H9 (cell line): ENCODE measurements at regions not wholly inside any gene's neighbourhood (a gene's known extent, or its start where the extent isn't known, plus 50 kb on each side); places are given as distances from the start of the nearest gene placed in this dataset.

Experiments
- DNase-seq: peaks from one replicate; pipeline ENCODE4 v3.0.0-alpha.2; 2017
- H2AFZ ChIP-seq: one replicate; pipeline ENCODE4 v1.6.1; 2013; ENCODE audit warnings: mild to moderate bottlenecking, low read length, control low read depth, moderate library complexity
- H2AK5ac ChIP-seq: 2 replicates; pipeline ENCODE4 v1.6.1; 2013; ENCODE audit warnings: low read length, control low read depth, mixed read lengths; ENCODE audit not compliant: insufficient read length
- H2BK120ac ChIP-seq: one replicate; pipeline ENCODE4 v1.6.1; 2013; ENCODE audit warnings: low read depth, mild to moderate bottlenecking, low read length, control low read depth, inconsistent platforms; ENCODE audit not compliant: poor library complexity, severe bottlenecking
- H2BK12ac ChIP-seq: 2 replicates; pipeline ENCODE4 v1.6.1; 2013; ENCODE audit warnings: low read length, control low read depth, mixed read lengths, low read depth; ENCODE audit not compliant: insufficient read length
- H2BK15ac ChIP-seq: 2 replicates; pipeline ENCODE4 v1.6.1; 2013; ENCODE audit warnings: low read depth, low read length, control low read depth
- H2BK20ac ChIP-seq: one replicate; pipeline ENCODE4 v1.6.1; 2013; ENCODE audit warnings: low read depth, mild to moderate bottlenecking, low read length, control low read depth, inconsistent platforms; ENCODE audit not compliant: poor library complexity, severe bottlenecking
- H2BK5ac ChIP-seq: 2 replicates; pipeline ENCODE4 v1.6.1; 2013; ENCODE audit warnings: low read length, control low read depth, mixed read lengths; ENCODE audit not compliant: insufficient read length
- H3K14ac ChIP-seq: 2 replicates; pipeline ENCODE4 v1.6.1; 2013; ENCODE audit warnings: low read length, control low read depth; ENCODE audit not compliant: insufficient read depth
- H3K18ac ChIP-seq: 2 replicates; pipeline ENCODE4 v1.6.1; 2013; ENCODE audit warnings: low read depth, mild to moderate bottlenecking, mixed read lengths, low read length, control low read depth; ENCODE audit not compliant: insufficient read length
- H3K23ac ChIP-seq: 2 replicates; pipeline ENCODE4 v1.6.1; 2013; ENCODE audit warnings: low read length, control low read depth, mixed read lengths, low read depth; ENCODE audit not compliant: insufficient read length
- H3K23me2 ChIP-seq: 2 replicates; pipeline ENCODE4 v1.6.1; 2013; ENCODE audit warnings: low read depth, mild to moderate bottlenecking, mixed read lengths, low read length, control low read depth; ENCODE audit not compliant: insufficient read length, poor library complexity, severe bottlenecking
- H3K27ac ChIP-seq: 2 replicates; pipeline ENCODE4 v1.5.1; 2013; ENCODE audit warnings: low read length, control low read depth, mixed read lengths, low read depth; ENCODE audit not compliant: insufficient read length
- H3K27me3 ChIP-seq: 2 replicates; pipeline ENCODE4 v1.6.1; 2013; ENCODE audit warnings: low read length, control low read depth, inconsistent platforms; ENCODE audit not compliant: insufficient read depth
- H3K4ac ChIP-seq: 2 replicates; pipeline ENCODE4 v1.6.1; 2013; ENCODE audit warnings: low read depth, mild to moderate bottlenecking, control low read depth, inconsistent platforms, low read length, moderate library complexity
- H3K4me1 ChIP-seq: 2 replicates; pipeline ENCODE4 v1.6.1; 2013; ENCODE audit warnings: low read length, control low read depth, inconsistent platforms; ENCODE audit not compliant: insufficient read depth
- H3K4me2 ChIP-seq: 2 replicates; pipeline ENCODE4 v1.6.1; 2013; ENCODE audit warnings: low read length, control low read depth, mixed read lengths; ENCODE audit not compliant: insufficient read length, insufficient read depth
- H3K56ac ChIP-seq: 2 replicates; pipeline ENCODE4 v1.6.1; 2013; ENCODE audit warnings: low read depth, mild to moderate bottlenecking, mixed read lengths, low read length, control low read depth; ENCODE audit not compliant: insufficient read length
- H3K79me1 ChIP-seq: 2 replicates; pipeline ENCODE4 v1.6.1; 2013; ENCODE audit warnings: low read depth, mild to moderate bottlenecking, moderate library complexity, low read length, control low read depth, inconsistent platforms; ENCODE audit not compliant: insufficient read depth, poor library complexity, severe bottlenecking
- H3K79me2 ChIP-seq: 2 replicates; pipeline ENCODE4 v1.6.1; 2013; ENCODE audit warnings: low read length, control low read depth, inconsistent platforms; ENCODE audit not compliant: insufficient read depth
- H3K9ac ChIP-seq: 2 replicates; pipeline ENCODE4 v1.6.1; 2013; ENCODE audit warnings: low read length, control low read depth, mixed read lengths; ENCODE audit not compliant: insufficient read length; ENCODE audit errors: extremely low read depth
- H3K9me3 ChIP-seq: one replicate; pipeline ENCODE4 v1.6.1; 2013; ENCODE audit warnings: low read depth, low read length, inconsistent platforms; ENCODE audit not compliant: control insufficient read depth
- H3T11ph ChIP-seq: one replicate; pipeline ENCODE4 v1.6.1; 2013; ENCODE audit warnings: mild to moderate bottlenecking, low read length, control low read depth, inconsistent platforms
- H4K20me1 ChIP-seq: one replicate; pipeline ENCODE4 v1.6.1; 2013; ENCODE audit not compliant: control insufficient read depth, insufficient read length, insufficient read depth
- H4K5ac ChIP-seq: 2 replicates; pipeline ENCODE4 v1.6.1; 2013; ENCODE audit warnings: low read depth, mild to moderate bottlenecking, mixed read lengths, low read length, control low read depth; ENCODE audit not compliant: insufficient read length
- H4K8ac ChIP-seq: replicated peaks from 2 replicates; pipeline ENCODE4 v1.6.1; 2013; ENCODE audit warnings: low read length, control low read depth, mixed read lengths, low read depth; ENCODE audit not compliant: insufficient read length
- H4K91ac ChIP-seq: 2 replicates; pipeline ENCODE4 v1.6.1; 2013; ENCODE audit warnings: low read depth, mild to moderate bottlenecking, moderate library complexity, mixed read lengths, low read length, control low read depth; ENCODE audit not compliant: insufficient read length
- H3K27ac Mint-ChIP-seq, 3 experiments: 2 replicates in 2 of 3; 3 replicates in 1 of 3; pipeline ENCODE4 v1.8.0; 2020 to 2021; ENCODE audit warnings: mixed read lengths in 3 of 3, mild to moderate bottlenecking in 1 of 3, moderate library complexity in 1 of 3
- H3K27me3 Mint-ChIP-seq: 2 replicates; pipeline ENCODE4 v1.8.0; 2021; ENCODE audit warnings: low read depth, mild to moderate bottlenecking, moderate library complexity, mixed read lengths
- H3K36me3 Mint-ChIP-seq, 3 experiments: 2 replicates in 2 of 3; 3 replicates in 1 of 3; pipeline ENCODE4 v1.8.0; 2020 to 2021; ENCODE audit warnings: low read depth in 3 of 3, mixed read lengths in 3 of 3; ENCODE audit not compliant: insufficient read depth in 1 of 3
- H3K4me1 Mint-ChIP-seq, 2 experiments: 2 replicates each; pipeline ENCODE4 v1.8.0; 2020; ENCODE audit warnings: mixed read lengths in 2 of 2
- H3K4me3 Mint-ChIP-seq, 2 experiments: 2 replicates in 1 of 2; 3 replicates in 1 of 2; pipeline ENCODE4 v1.8.0; 2020 to 2021; ENCODE audit warnings: mild to moderate bottlenecking in 2 of 2, mixed read lengths in 2 of 2, moderate library complexity in 1 of 2
- H3K9me3 Mint-ChIP-seq, 2 experiments: 2 replicates in 1 of 2; 3 replicates in 1 of 2; pipeline ENCODE4 v1.8.0; 2020; ENCODE audit warnings: mild to moderate bottlenecking in 2 of 2, mixed read lengths in 2 of 2, moderate library complexity in 1 of 2
- CTCF ChIP-seq: fragments of 200-600 bp; sonication (generic); conservative IDR thresholded peaks from 3 replicates; pipeline ENCODE4 v1.8.0; 2021; ENCODE audit warnings: antibody characterized with exemption, mild to moderate bottlenecking
- WGBS: extraction: QIAGEN DNeasy Blood & Tissue Kit; methylation state at CpG from one replicate; pipeline ENCODE4 v1.1.7; 2013; ENCODE audit warnings: missing lambda C conversion rate, low lambda C conversion rate, mixed read lengths; ENCODE audit not compliant: insufficient read length; ENCODE audit errors: extremely low coverage; 5-methylcytosine and 5-hydroxymethylcytosine counted together

DNA sequence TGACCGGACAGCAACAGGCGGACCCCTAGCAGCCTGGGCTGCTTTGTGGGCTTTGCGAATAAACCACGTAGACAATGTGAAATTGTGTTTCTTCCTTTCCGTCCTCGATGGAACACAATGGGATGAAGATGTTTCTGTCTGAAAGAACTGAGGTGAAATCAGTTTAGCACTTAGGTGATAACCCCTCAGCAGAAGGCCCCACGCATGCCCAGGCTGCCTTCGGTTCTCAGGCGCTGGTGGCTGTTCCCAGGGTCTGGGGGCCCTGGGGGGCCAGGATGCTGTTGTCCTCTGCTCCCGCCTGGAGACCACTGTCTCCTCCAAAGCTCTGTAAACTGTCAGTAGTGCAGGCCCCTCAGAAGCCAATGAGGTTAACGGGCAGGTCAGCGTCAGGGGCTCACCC, 73.9 kb upstream of the HGFAC start:
- no peak overlapping the region for H4K8ac ChIP-seq
- H2AFZ ChIP-seq: no peak overlapping the region
- no peak overlapping the region for H2BK12ac ChIP-seq
- no peak overlapping the region for H2BK20ac ChIP-seq
- no peak overlapping the region for H3K18ac ChIP-seq
- H3K4me3 Mint-ChIP-seq: peak overlapping the region in 1 of 2 experiments; percentile 46; a peak in 1 of 5 replicates
- no peak overlapping the region for H3K27ac ChIP-seq
- no peaks in the 10 kb centered on the region for H3K79me2 ChIP-seq
- no peaks in the 10 kb centered on the region for H3K79me1 ChIP-seq
- peaks cover 42 to 56% of the 10 kb centered on the region in 2 experiments for H3K4me1 Mint-ChIP-seq
- H3K23ac ChIP-seq: no peak overlapping the region
- H3K23me2 ChIP-seq: peaks cover 3% of the 10 kb centered on the region
- no peak overlapping the region for H3K27ac Mint-ChIP-seq
- H3K4me2 ChIP-seq: no peak overlapping the region
- H4K91ac ChIP-seq: no peak overlapping the region
- H3K27me3 Mint-ChIP-seq: peaks cover 17% of the 10 kb centered on the region
- H2BK120ac ChIP-seq: no peak overlapping the region
- DNase-seq: no peak
- H3T11ph ChIP-seq: no peak overlapping the region
- H3K56ac ChIP-seq: no peak overlapping the region
- H2AK5ac ChIP-seq: no peak overlapping the region
- H3K36me3 Mint-ChIP-seq: peaks cover 0 to 2% (median 0%) of the 10 kb centered on the region in 3 experiments; a peak in 3 of 7 replicates
- H2BK15ac ChIP-seq: no peak overlapping the region
- H3K9me3 ChIP-seq: no peaks in the 10 kb centered on the region
- H3K4me1 ChIP-seq: peaks cover 8% of the 10 kb centered on the region; the same call in 1 of the 2 replicates
- H2BK5ac ChIP-seq: no peak overlapping the region
- no peak overlapping the region for H4K5ac ChIP-seq
- WGBS: no CpG with 5 or more reads among the region's 12 CpGs
- no peak for TF ChIP-seq CTCF
- 0 out of 5 replicates have a peak, but pooled peaks cover 0 to 4% of the 10 kb centered on the region in 2 experiments for H3K9me3 Mint-ChIP-seq
- no peak overlapping the region for H3K14ac ChIP-seq
- no peaks in the 10 kb centered on the region; the same call in 1 of the 2 replicates for H3K27me3 ChIP-seq
- H3K9ac ChIP-seq: no peak overlapping the region
- no peak overlapping the region for H3K4ac ChIP-seq
- H4K20me1 ChIP-seq: no peaks in the 10 kb centered on the region
